Trophoblast cell (in vitro differentiated cells and primary cell): ENCODE measurements at regions not wholly inside any gene's neighbourhood (a gene's known extent, or its start where the extent isn't known, plus 50 kb on each side); places are given as distances from the start of the nearest gene placed in this dataset.

Source experiments
- DNase-seq, 2 donors: peaks; one replicate each; pipeline ENCODE4 v3.0.0-alpha.2; 2016
- H2AFZ ChIP-seq: 2 replicates; pipeline ENCODE4 v1.6.1; 2013; ENCODE audit warnings: low read length, moderate library complexity, mild to moderate bottlenecking; ENCODE audit not compliant: insufficient read depth, poor library complexity
- H2AK5ac ChIP-seq: 2 replicates; pipeline ENCODE4 v1.6.1; 2013; ENCODE audit warnings: mild to moderate bottlenecking, low read length
- H2BK120ac ChIP-seq: 2 replicates; pipeline ENCODE4 v1.6.1; 2013; ENCODE audit warnings: low read length, mild to moderate bottlenecking, moderate library complexity; ENCODE audit not compliant: insufficient read depth, poor library complexity
- H2BK12ac ChIP-seq: 2 replicates; pipeline ENCODE4 v1.6.1; 2013; ENCODE audit warnings: mild to moderate bottlenecking, low read length, moderate library complexity
- H2BK5ac ChIP-seq: 2 replicates; pipeline ENCODE4 v1.6.1; 2013; ENCODE audit warnings: low read length, low read depth, moderate library complexity, mild to moderate bottlenecking; ENCODE audit not compliant: poor library complexity
- H3K14ac ChIP-seq: 2 replicates; pipeline ENCODE4 v1.6.1; 2013; ENCODE audit warnings: mild to moderate bottlenecking, low read length
- H3K18ac ChIP-seq: 2 replicates; pipeline ENCODE4 v1.6.1; 2013; ENCODE audit warnings: mild to moderate bottlenecking, low read length
- H3K23ac ChIP-seq: 2 replicates; pipeline ENCODE4 v1.6.1; 2013; ENCODE audit warnings: low read length
- H3K27ac ChIP-seq: 2 replicates; pipeline ENCODE4 v1.5.1; 2013; ENCODE audit warnings: low read depth, mild to moderate bottlenecking, inconsistent platforms, low read length, moderate library complexity
- H3K27me3 ChIP-seq: 2 replicates; pipeline ENCODE4 v1.6.1; 2013; ENCODE audit warnings: inconsistent platforms, mild to moderate bottlenecking, low read length, moderate library complexity; ENCODE audit not compliant: insufficient read depth
- H3K36me3 ChIP-seq, 2 experiments: 1 replicate in 1 of 2; 2 replicates in 1 of 2; pipeline ENCODE4 v1.6.1; 2013; ENCODE audit warnings: low read length in 2 of 2, mild to moderate bottlenecking in 2 of 2, moderate library complexity in 1 of 2; ENCODE audit not compliant: insufficient read depth in 2 of 2, control insufficient read depth in 1 of 2
- H3K4ac ChIP-seq: 2 replicates; pipeline ENCODE4 v1.6.1; 2013; ENCODE audit warnings: low read depth, mild to moderate bottlenecking, low read length, moderate library complexity
- H3K4me1 ChIP-seq, 2 experiments: 1 replicate in 1 of 2; 2 replicates in 1 of 2; pipeline ENCODE4 v1.6.1; 2013; ENCODE audit warnings: low read length in 2 of 2, mild to moderate bottlenecking in 2 of 2, moderate library complexity in 1 of 2; ENCODE audit not compliant: insufficient read depth in 2 of 2, control insufficient read depth in 1 of 2
- H3K4me2 ChIP-seq: 2 replicates; pipeline ENCODE4 v1.6.1; 2013; ENCODE audit warnings: inconsistent platforms, mild to moderate bottlenecking, low read length, moderate library complexity
- H3K4me3 ChIP-seq: 2 replicates; pipeline ENCODE4 v1.5.1; 2013; ENCODE audit warnings: mild to moderate bottlenecking, low read depth, low read length, inconsistent platforms
- H3K79me1 ChIP-seq: one replicate; pipeline ENCODE4 v1.6.1; 2013; ENCODE audit warnings: low read length
- H3K79me2 ChIP-seq: 2 replicates; pipeline ENCODE4 v1.6.1; 2013; ENCODE audit warnings: low read length, mild to moderate bottlenecking; ENCODE audit not compliant: control insufficient read depth, insufficient read depth, poor library complexity
- H3K9ac ChIP-seq: 2 replicates; pipeline ENCODE4 v1.6.1; 2013; ENCODE audit warnings: mild to moderate bottlenecking, low read length
- H3K9me3 ChIP-seq: 2 replicates; pipeline ENCODE4 v1.6.1; 2013; ENCODE audit warnings: low read depth, mild to moderate bottlenecking, control low read depth, inconsistent platforms, low read length; ENCODE audit not compliant: insufficient read depth
- H4K12ac ChIP-seq: 2 replicates; pipeline ENCODE4 v1.6.1; 2013; ENCODE audit warnings: low read depth, mild to moderate bottlenecking, low read length, moderate library complexity
- H4K8ac ChIP-seq: 2 replicates; pipeline ENCODE4 v1.6.1; 2013; ENCODE audit warnings: low read depth, mild to moderate bottlenecking, low read length, moderate library complexity
- H4K91ac ChIP-seq: one replicate; pipeline ENCODE4 v1.6.1; 2013; ENCODE audit warnings: low read depth, mild to moderate bottlenecking, low read length, moderate library complexity
- WGBS: extraction: QIAGEN DNeasy Blood & Tissue Kit; methylation state at CpG from one replicate; pipeline ENCODE4 v1.1.7; 2013; ENCODE audit warnings: missing lambda C conversion rate; ENCODE audit not compliant: insufficient read length, insufficient coverage; ENCODE audit errors: extremely low coverage; 5-methylcytosine and 5-hydroxymethylcytosine counted together

- peak overlapping the region; percentile 33 for H2BK5ac ChIP-seq
Observed at GRCh38 chr3:104519468-104520227, 847.1 kb upstream of the ALCAM start.

GRCh38 chr3:104520228-104520655, 846.5 kb upstream of the ALCAM start:
- Histone ChIP-seq H2BK120ac (peak overlapping the region; percentile 51), H3K4me3 (no peak overlapping the region), H3K9me3 (no peaks in the 10 kb centered on the region), H2BK5ac (peak overlapping the region; percentile 63), H2AK5ac (no peak overlapping the region), H2BK12ac (no peak overlapping the region), H3K23ac (no peak overlapping the region), H2AFZ (no peak overlapping the region), H3K4me2 (no peak overlapping the region), H3K4me1 (peaks cover 5% of the 10 kb centered on the region in 2 experiments), H3K79me1 (peaks cover 10% of the 10 kb centered on the region), H3K18ac (no peak overlapping the region), H3K9ac (no peak overlapping the region), H4K12ac (no peak overlapping the region), H4K91ac (no peak overlapping the region), H3K14ac (no peak overlapping the region), H4K8ac (no peak overlapping the region), H3K27ac (peak overlapping the region; percentile 83), H3K36me3 (no peaks in the 10 kb centered on the region), H3K4ac (no peak overlapping the region), H3K27me3 (no peaks in the 10 kb centered on the region), H3K79me2 (no peaks in the 10 kb centered on the region)
- no peak for DNase-seq
- no CpG with 5 or more reads among the region's 3 CpGs for WGBS

More at GRCh38 chr3:104519468-104520227, 847.1 kb upstream of the ALCAM start:
- H4K91ac ChIP-seq = no peak overlapping the region
- no peak overlapping the region for H3K4me2 ChIP-seq
- no peaks in the 10 kb centered on the region for H3K79me2 ChIP-seq
- no peak overlapping the region for H3K18ac ChIP-seq
- no CpG with 5 or more reads among the region's 4 CpGs for WGBS
- peaks cover 5% of the 10 kb centered on the region in 2 experiments for H3K4me1 ChIP-seq
- no peak overlapping the region for H3K9ac ChIP-seq
- H2BK12ac ChIP-seq = no peak overlapping the region
- H3K4ac ChIP-seq = no peak overlapping the region
- peaks cover 10% of the 10 kb centered on the region for H3K79me1 ChIP-seq
- H2BK120ac ChIP-seq = no peak overlapping the region
- peak overlapping the region; percentile 61 for H3K27ac ChIP-seq
- H4K8ac ChIP-seq = no peak overlapping the region
- no peaks in the 10 kb centered on the region for H3K36me3 ChIP-seq
- no peak overlapping the region for H3K4me3 ChIP-seq
- H3K27me3 ChIP-seq = no peaks in the 10 kb centered on the region
- no peak for DNase-seq
- no peak overlapping the region for H3K23ac ChIP-seq
- peak overlapping the region; percentile 48 for H3K14ac ChIP-seq
- no peak overlapping the region for H2AK5ac ChIP-seq
- no peak overlapping the region for H2AFZ ChIP-seq
- no peak overlapping the region for H4K12ac ChIP-seq
- H3K9me3 ChIP-seq = no peaks in the 10 kb centered on the region

GRCh38 chr3:104521606-104522336, 844.9 kb upstream of the ALCAM start:
- Histone ChIP-seq H3K9ac (no peak overlapping the region), H2AK5ac (no peak overlapping the region), H3K79me2 (no peaks in the 10 kb centered on the region), H3K14ac (no peak overlapping the region), H3K27ac (peak overlapping the region; percentile 86), H3K23ac (no peak overlapping the region), H3K4me1 (peaks cover 5% of the 10 kb centered on the region in 2 experiments), H3K4me2 (peak overlapping the region; percentile 27), H3K4me3 (no peak overlapping the region), H3K18ac (no peak overlapping the region), H4K12ac (no peak overlapping the region), H3K9me3 (no peaks in the 10 kb centered on the region), H3K79me1 (peaks cover 10% of the 10 kb centered on the region), H3K4ac (no peak overlapping the region), H3K36me3 (no peaks in the 10 kb centered on the region), H2AFZ (no peak overlapping the region), H3K27me3 (no peaks in the 10 kb centered on the region), H4K91ac (peak overlapping the region; percentile 47), H2BK5ac (peak overlapping the region; percentile 74), H4K8ac (no peak overlapping the region), H2BK12ac (peak overlapping the region; percentile 17), H2BK120ac (peak overlapping the region; percentile 58)
- WGBS = no CpG with 5 or more reads among the region's 7 CpGs
- no peak for DNase-seq

GRCh38 chr3:104523136-104523535, 843.6 kb upstream of the ALCAM start:
- no peak overlapping the region for H4K12ac ChIP-seq
- H4K91ac ChIP-seq = no peak overlapping the region
- peak overlapping the region; percentile 63 for H2BK5ac ChIP-seq
- H3K79me2 ChIP-seq = no peaks in the 10 kb centered on the region
- H2BK12ac ChIP-seq = no peak overlapping the region
- H3K14ac ChIP-seq = no peak overlapping the region
- no peak overlapping the region for H3K23ac ChIP-seq
- H3K4ac ChIP-seq = no peak overlapping the region
- no peak overlapping the region for H2AK5ac ChIP-seq
- H2BK120ac ChIP-seq = no peak overlapping the region
- peaks cover 0 to 1% of the 10 kb centered on the region in 2 experiments for H3K36me3 ChIP-seq
- WGBS = no CpG with 5 or more reads among the region's 6 CpGs
- no peak overlapping the region for H2AFZ ChIP-seq
- no peaks in the 10 kb centered on the region for H3K27me3 ChIP-seq
- H3K4me1 ChIP-seq = peaks cover 5% of the 10 kb centered on the region in 2 experiments
- peak overlapping the region; percentile 42 for H3K27ac ChIP-seq
- peaks cover 10% of the 10 kb centered on the region for H3K79me1 ChIP-seq
- H3K4me3 ChIP-seq = no peak overlapping the region
- DNase-seq = no peak
- no peak overlapping the region for H3K4me2 ChIP-seq
- H3K18ac ChIP-seq = no peak overlapping the region
- no peaks in the 10 kb centered on the region for H3K9me3 ChIP-seq
- no peak overlapping the region for H3K9ac ChIP-seq
- no peak overlapping the region for H4K8ac ChIP-seq
